ENCODE measurements at regions not wholly inside any gene's neighbourhood (a gene's known extent, or its start where the extent isn't known, plus 50 kb on each side); places are given as distances from the start of the nearest gene placed in this dataset.
A peak's percentile ranks its signal among the peaks of the same experiment; 100 is the strongest.

- no peak for DNase-seq (ENCODE audit: low read depth in 2 of 2)
Observed at GRCh38 chr13:90396266-90396665, 951.2 kb upstream of the MIR17HG start.

DNA sequence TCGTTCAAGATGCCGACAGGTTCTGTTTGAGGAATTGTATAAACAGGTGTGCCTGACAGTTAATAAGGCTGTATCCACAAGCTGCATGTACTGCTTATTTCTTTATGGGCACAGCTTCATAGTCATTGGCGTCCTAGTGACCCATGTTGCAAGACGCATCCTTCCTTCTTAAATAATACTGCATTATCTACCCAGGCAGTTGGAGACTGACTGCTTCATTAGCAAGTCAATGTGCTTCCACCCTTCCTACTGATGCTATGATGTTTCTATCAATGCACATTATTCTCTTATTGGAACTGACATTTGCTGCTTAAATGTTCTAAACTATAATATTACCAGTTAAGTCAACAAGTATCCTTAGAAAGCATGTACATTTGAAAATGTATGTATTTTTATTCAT, 950.0 kb upstream of the MIR17HG start:
- DNase-seq (ENCODE audit: low read depth in 2 of 2), result no peak

- DNase-seq (ENCODE audit: low read depth in 2 of 2), result no peak
Observed at GRCh38 chr13:90400372-90400771, 947.1 kb upstream of the MIR17HG start.

DNA sequence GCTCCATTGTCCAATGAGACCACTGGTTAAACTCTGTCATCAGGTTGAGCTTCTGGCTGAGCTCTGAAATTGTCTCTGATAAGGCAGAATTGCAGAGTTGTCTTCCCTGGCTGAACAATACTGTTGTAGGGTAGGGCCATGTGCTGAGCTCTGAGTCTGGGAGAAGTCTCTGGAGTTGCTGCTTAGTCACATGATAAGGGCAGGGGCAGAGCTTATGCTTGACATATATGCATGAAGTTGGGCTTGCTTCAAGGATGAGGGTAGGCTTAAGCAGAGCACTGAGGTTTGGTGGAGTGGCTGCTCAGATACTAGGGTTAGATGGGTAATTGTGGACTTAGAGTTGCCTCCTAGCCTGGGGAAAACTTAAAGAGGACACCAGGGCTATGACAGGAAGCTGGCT, 946.3 kb upstream of the MIR17HG start:
- no peak for DNase-seq (ENCODE audit: low read depth in 2 of 2)

- DNase-seq (ENCODE audit: low read depth in 2 of 2), result no peak
Observed at GRCh38 chr13:90402102-90402501, 945.4 kb upstream of the MIR17HG start.

DNA sequence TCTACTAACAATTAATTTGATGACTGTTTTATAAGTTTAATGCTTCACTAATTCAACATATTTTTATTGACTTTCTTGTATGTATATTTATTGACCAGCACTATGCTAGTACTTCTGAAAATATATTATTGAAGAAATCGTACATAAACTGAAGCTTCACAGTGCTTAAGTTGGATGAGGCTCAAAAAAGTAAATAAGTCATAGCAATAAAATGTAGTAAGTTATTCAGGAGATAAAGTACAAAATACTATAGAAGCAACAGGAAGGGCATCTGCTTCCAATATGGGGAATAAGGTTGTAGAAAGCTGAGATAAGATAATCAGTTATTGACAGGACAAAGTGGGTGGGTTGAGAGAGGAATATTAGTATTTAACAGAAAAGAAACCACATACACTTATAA, 944.9 kb upstream of the MIR17HG start:
- DNase-seq (ENCODE audit: low read depth in 2 of 2), result no peak

DNA sequence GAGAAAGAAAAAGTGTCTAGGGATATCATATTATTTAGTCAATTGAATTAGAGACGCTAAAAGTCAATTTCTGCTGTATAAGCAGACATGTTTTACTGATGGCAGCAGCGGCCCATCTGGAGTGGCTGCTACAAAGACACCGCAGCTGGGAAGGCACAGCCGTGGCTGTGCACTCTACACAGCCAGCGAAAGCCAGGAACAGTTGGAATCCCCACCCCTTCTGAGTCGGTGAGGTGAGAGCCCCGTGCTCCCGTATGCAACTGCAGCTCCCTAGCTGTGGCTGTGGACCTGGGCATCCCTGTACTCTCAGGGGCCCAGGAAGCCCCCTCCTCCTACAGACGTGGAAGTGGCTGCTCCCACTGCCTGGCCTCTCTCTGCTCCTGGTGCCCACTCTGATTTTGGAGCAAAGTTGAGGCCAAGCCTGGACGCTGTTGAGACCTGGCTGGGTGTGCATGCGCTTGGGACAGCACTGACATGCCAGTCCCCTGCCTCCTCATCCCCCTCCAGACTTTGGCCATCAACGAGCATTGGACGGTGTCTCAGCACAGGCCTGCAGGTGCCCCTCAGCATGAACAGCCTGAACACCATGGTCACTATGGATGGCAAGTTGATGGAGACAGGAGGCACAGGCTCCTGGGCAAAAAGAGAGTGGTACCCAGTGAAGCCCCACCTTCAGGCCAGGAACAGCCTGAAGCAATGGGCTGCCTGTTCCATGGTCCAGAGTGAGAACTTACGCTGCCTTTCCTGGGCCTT, 944.0 kb upstream of the MIR17HG start:
- no peak for DNase-seq (ENCODE audit: low read depth in 2 of 2)

DNA sequence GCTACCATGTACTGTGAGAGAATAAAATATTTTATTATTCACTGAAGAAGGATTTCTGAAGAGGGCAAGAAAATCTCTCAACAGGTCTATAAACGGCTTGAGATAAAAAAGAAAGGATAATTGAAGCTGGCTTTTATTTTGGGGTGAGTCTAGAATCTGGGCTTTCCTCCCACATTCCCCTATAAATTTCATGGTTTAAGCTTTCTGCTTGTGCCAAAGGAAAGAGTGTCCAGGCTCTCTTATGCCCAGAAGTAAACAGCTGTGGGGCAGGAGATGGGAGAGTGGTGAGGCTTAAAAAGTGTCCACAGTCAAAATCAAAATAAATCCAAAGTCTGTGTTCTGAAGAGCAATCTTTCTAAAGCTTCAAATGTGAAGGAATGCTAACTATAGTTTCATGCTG, 942.2 kb upstream of the MIR17HG start:
- DNase-seq (ENCODE audit: low read depth in 2 of 2), result no peak

GRCh38 chr13:90412980-90413379, 934.5 kb upstream of the MIR17HG start:
- no peak for DNase-seq (ENCODE audit: low read depth in 2 of 2)

- no peak for DNase-seq (ENCODE audit: low read depth in 2 of 2)
Observed at GRCh38 chr13:90413548-90413947, 933.9 kb upstream of the MIR17HG start.

GRCh38 chr13:90414691-90415596, 932.5 kb upstream of the MIR17HG start:
- peak; percentile 22 to 47 for DNase-seq (ENCODE audit: low read depth in 2 of 2)

GRCh38 chr13:90415902-90416301, 931.6 kb upstream of the MIR17HG start:
- DNase-seq (ENCODE audit: low read depth in 2 of 2), result no peak

GRCh38 chr13:90416519-90416918, 931.0 kb upstream of the MIR17HG start:
- peak; percentile 23 to 48 for DNase-seq (ENCODE audit: low read depth in 2 of 2)

DNA sequence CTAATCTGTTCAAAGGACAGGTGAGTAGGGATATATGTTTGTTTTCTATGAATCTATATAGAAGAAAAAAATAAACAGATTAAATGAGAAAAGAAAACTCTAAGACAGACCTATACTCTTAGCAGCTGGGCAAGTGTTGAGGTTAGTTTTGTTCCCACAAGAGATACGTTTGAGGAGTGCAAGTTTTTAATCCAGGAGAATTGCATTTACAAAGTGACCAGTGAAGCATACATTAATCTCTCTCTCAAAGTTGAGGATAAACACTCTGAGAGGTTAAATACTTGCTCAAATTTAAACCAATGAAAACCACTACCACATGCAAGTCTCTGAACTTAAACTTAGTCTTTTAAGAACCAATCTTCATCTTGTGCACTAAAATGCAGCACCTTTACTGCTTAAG, 930.5 kb upstream of the MIR17HG start:
- DNase-seq (ENCODE audit: low read depth in 2 of 2), result no peak

- no peak for DNase-seq (ENCODE audit: low read depth in 2 of 2)
Observed at GRCh38 chr13:90420683-90421082, 926.8 kb upstream of the MIR17HG start.

DNA sequence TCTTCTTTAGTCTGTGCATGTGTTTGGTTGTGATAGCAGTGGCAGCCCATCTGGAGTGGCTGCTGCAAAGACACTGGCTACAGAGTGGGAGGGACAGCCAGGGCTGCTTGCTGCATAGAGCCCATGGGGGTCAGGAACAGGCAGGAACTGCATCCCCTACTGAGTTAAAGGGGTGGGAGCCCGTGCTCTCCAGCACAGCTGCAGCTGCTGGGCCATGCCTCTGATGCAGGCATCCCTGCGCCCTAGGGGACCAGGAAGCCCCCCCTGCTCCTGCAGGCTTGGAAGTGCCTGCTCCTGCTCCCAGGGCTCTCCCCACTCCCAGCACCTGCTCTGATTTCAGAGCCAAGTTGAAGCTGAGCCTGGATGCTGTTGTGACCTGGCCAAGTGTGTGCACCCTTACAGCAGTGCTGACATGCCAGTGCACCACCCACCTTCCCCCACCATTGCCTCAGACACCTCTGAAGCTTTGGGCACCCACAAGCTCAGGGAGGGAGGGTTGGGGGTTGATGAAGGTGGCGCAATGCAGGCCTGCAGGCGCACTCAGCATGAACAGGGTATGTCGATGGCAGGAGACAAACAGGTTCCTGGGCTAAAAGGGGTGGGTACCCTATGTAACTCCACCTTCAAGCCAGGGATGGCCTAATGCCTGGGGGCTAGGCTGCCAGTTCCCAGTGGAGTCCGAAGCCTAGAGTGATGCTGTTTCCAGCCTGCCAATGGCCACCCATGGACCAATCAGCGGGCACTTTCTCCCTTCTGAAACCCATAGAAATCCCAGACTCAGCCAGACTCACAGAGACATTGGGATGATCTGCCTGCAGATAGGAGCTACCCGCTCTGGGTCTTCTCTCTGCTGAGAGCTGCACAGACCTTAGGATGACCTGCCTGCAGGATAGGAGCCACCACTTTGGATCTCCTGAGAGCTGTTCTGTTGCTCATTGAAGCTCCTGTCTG, 919.9 kb upstream of the MIR17HG start:
- no peak for DNase-seq (ENCODE audit: low read depth in 2 of 2)

DNA sequence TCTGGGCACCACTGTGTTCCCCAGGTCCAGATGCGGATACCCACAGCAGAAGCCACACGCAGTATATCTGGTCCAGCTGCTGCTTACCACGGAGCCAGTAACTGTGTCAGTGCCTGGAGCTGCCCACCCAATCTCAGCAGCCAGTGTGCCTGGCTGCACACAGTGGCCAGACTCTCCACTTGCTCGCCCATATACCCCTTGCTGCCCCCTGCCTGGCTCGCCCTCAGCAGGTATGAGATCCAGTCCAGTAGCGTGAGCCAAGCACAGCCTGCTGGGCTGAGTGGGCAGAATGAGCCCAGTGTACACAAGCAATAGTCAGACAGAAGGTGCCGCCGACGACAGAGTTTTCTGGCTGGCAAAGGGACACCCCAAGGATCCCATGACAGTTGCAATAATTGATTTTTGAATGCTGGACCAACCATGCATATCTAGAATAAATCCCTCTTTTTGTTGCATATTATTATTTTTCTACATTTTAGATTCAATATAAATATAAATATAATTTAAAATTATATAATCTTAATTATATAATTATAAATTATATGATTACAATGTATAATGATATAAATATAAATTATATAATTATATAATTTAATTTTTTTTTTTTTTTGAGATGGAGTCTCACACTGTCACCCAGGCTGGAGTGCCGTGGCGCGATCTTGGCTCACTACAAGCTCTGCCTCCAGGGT, 918.8 kb upstream of the MIR17HG start:
- no peak for DNase-seq (ENCODE audit: low read depth in 2 of 2)

DNA sequence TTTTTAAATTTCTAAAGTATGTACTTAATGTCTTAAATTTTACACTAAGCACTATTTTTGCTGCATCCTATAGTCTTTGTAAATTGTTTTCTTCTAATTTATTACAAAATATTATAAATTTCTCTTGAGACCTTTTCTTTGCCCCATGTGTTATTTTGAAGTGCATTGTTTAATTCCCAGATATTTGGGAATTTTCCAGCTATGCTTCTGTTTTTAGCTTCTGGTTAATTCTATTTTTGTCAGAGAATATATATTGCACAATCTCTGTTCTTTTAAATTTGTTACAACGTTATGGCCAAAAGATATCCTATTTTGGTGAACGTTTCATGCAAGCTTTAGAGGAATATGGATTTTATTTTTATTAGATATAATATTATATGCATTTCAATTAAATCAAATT, 917.4 kb upstream of the MIR17HG start:
- no peak for DNase-seq (ENCODE audit: low read depth in 2 of 2)

- DNase-seq (ENCODE audit: low read depth in 2 of 2), result no peak
Observed at GRCh38 chr13:90436697-90437096, 910.8 kb upstream of the MIR17HG start.

DNA sequence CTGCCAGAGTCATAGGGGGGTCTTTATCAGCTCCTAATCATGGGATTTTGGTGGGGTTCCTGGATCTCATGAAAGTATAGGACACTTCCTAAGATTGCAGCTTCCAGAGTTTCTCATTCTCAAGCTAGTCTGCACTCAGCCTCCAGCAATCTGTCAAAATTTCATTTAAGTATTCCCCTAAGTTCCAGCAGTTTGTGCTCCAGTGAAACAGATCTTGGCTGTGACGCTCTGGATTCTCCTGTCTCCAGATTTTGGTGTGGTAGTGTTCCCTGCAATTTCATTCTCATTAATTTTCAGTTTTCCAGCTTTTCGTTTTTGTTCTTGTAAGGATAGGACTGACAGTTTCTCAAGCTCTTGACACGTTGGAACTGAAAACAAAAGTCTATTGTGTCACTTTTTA, 908.9 kb upstream of the MIR17HG start:
- DNase-seq (ENCODE audit: low read depth in 2 of 2), result no peak

GRCh38 chr13:90443268-90443667, 904.2 kb upstream of the MIR17HG start:
- no peak for DNase-seq (ENCODE audit: low read depth in 2 of 2)

Measured in fibroblast of skin of left quadriceps (primary cell).